PC-3 (cell line): ENCODE measurements at regions not wholly inside any gene's neighbourhood (a gene's known extent, or its start where the extent isn't known, plus 50 kb on each side); places are given as distances from the start of the nearest gene placed in this dataset.

Experiments
- ATAC-seq: fragments of 200-7000 bp; cut with Tn5 transposase; 2 replicates; pipeline ENCODE4 v1.9.1; 2020; ENCODE audit warnings: mild to moderate bottlenecking, moderate library complexity
- BruUV-seq: library from RNA; stranded (reverse); fragments of 400-500 nt; replicated peaks from 2 replicates; lab custom pipeline; 2021; lab: Mats Ljungman, UMichigan
- CTCF ChIA-PET: fragments of 300-600 bp; sonication (Branson Sonifier 250); formaldehyde crosslinking; loops from one replicate; lab custom pipeline; 2022; ENCODE audit warnings: antibody characterized with exemption; lab: Charles Lee
- POLR2A ChIA-PET: fragments of 300-600 bp; sonication (Branson Sonifier 250); formaldehyde crosslinking; loops from one replicate; lab custom pipeline; 2022; ENCODE audit warnings: antibody characterized with exemption; ENCODE audit not compliant: unreplicated experiment; lab: Charles Lee
- DNase-seq: peaks from one replicate; pipeline ENCODE4 v3.0.0-alpha.2; 2015
- H2AFZ ChIP-seq: fragments of 300-600 bp; sonication (generic); 2 replicates; pipeline ENCODE4 v1.6.0; 2016; ENCODE audit warnings: antibody characterized with exemption, low read length
- H3F3A ChIP-seq: fragments of 300-600 bp; sonication (generic); one replicate; pipeline ENCODE4 v1.6.0; 2017; ENCODE audit warnings: antibody characterized with exemption, low read length, control low read depth, mild to moderate bottlenecking; ENCODE audit not compliant: unreplicated experiment
- H3K27ac ChIP-seq: fragments of 300-600 bp; sonication (generic); 2 replicates; pipeline ENCODE4 v1.5.1; 2016; ENCODE audit warnings: mild to moderate bottlenecking, low read length
- H3K27me3 ChIP-seq: fragments of 300-600 bp; sonication (generic); 2 replicates; pipeline ENCODE4 v1.6.1; 2016; ENCODE audit warnings: low read length, mixed read lengths
- H3K36me3 ChIP-seq: fragments of 300-600 bp; sonication (generic); 2 replicates; pipeline ENCODE4 v1.6.1; 2016; ENCODE audit warnings: low read depth, mixed run types, low read length, mixed read lengths
- H3K4me1 ChIP-seq: fragments of 300-600 bp; sonication (generic); 2 replicates; pipeline ENCODE4 v1.5.1; 2016; ENCODE audit warnings: low read length; ENCODE audit not compliant: insufficient read depth
- H3K4me2 ChIP-seq: fragments of 300-600 bp; sonication (generic); 2 replicates; pipeline ENCODE4 v1.6.0; 2016; ENCODE audit warnings: low read length
- H3K4me3 ChIP-seq: fragments of 300-600 bp; sonication (generic); 2 replicates; pipeline ENCODE4 v1.5.1; 2016; ENCODE audit warnings: mild to moderate bottlenecking, low read length, mixed read lengths
- H3K79me2 ChIP-seq: fragments of 300-600 bp; sonication (generic); 2 replicates; pipeline ENCODE4 v1.6.1; 2017; ENCODE audit warnings: low read length, mixed read lengths
- H3K9ac ChIP-seq: fragments of 300-600 bp; sonication (generic); 2 replicates; pipeline ENCODE4 v1.6.0; 2016; ENCODE audit warnings: mild to moderate bottlenecking, low read length
- H3K9me2 ChIP-seq: fragments of 300-600 bp; sonication (generic); replicated peaks from 2 replicates; pipeline ENCODE4 v1.6.1; 2016; ENCODE audit warnings: mixed run types, low read length, mixed read lengths
- H3K9me3 ChIP-seq: fragments of 300-600 bp; sonication (generic); 2 replicates; pipeline ENCODE4 v1.6.1; 2016; ENCODE audit warnings: low read length, mixed read lengths
- H4K20me1 ChIP-seq: fragments of 300-600 bp; sonication (generic); 2 replicates; pipeline ENCODE4 v1.6.1; 2016; ENCODE audit warnings: low read length, mixed read lengths
- CTCF ChIP-seq: fragments of 300-600 bp; sonication (generic); conservative IDR thresholded peaks from 2 replicates; pipeline ENCODE4 v1.5.1; 2017; ENCODE audit warnings: antibody characterized with exemption, low read depth, mild to moderate bottlenecking, low read length
- EZH2 ChIP-seq: fragments of 300-600 bp; sonication (generic); IDR thresholded peaks from one replicate; pipeline ENCODE4 v1.6.1; 2017; ENCODE audit warnings: antibody characterized with exemption, mild to moderate bottlenecking, low read length; ENCODE audit not compliant: unreplicated experiment
- EZH2phosphoT487 ChIP-seq: fragments of 300-600 bp; sonication (generic); IDR thresholded peaks from 2 replicates; pipeline ENCODE4 v1.6.1; 2018; ENCODE audit warnings: mild to moderate bottlenecking, antibody characterized with exemption, low read length, borderline replicate concordance
- intact Hi-C: fragments of 100-400 bp; cut with micrococcal nuclease; formaldehyde crosslinking; loops from 2 replicates; pipeline ENCODE4 v1.9.0; 2023

GRCh38 chr11:70539360-70540095 lies 141.2 kb downstream of the CTTN start:
- POLR2A ChIA-PET: no interaction called here
- H3K27ac ChIP-seq: no peak overlapping the region
- BruUV-seq: no TSS peak

GRCh38 chr11:70540196-70540595 lies 141.9 kb downstream of the CTTN start:
- BruUV-seq: no TSS peak
- ChIA-PET POLR2A (no interaction called here), CTCF (no interaction called here)
- no peaks in the 10 kb centered on the region for H3K9me2 ChIP-seq
- no peak overlapping the region for H2AFZ ChIP-seq
- no peak overlapping the region for H3K4me3 ChIP-seq
- no peak for TF ChIP-seq EZH2phosphoT487
- no peak for TF ChIP-seq EZH2
- TF ChIP-seq CTCF: no peak
- DNase-seq (no peak), ATAC-seq (no peak)
- no peaks in the 10 kb centered on the region for H3K79me2 ChIP-seq
- no peak overlapping the region for H3K9ac ChIP-seq
- no peak overlapping the region for H3K27ac ChIP-seq
- no peaks in the 10 kb centered on the region for H3K27me3 ChIP-seq
- intact Hi-C loops: no loop called here
- no peak overlapping the region for H3K4me2 ChIP-seq
- no peaks in the 10 kb centered on the region for H3F3A ChIP-seq
- no peaks in the 10 kb centered on the region for H3K36me3 ChIP-seq
- H3K4me1 ChIP-seq: peaks cover 7% of the 10 kb centered on the region
- no peaks in the 10 kb centered on the region for H4K20me1 ChIP-seq
- no peaks in the 10 kb centered on the region for H3K9me3 ChIP-seq

More at GRCh38 chr11:70539360-70540095, 141.2 kb downstream of the CTTN start:
- H3K4me2 ChIP-seq: no peak overlapping the region
- H3K9me3 ChIP-seq: no peaks in the 10 kb centered on the region
- CTCF ChIA-PET: no interaction called here
- H3K9me2 ChIP-seq: no peaks in the 10 kb centered on the region
- H3K4me1 ChIP-seq: no peaks in the 10 kb centered on the region; the same call in 1 of the 2 replicates
- H3F3A ChIP-seq: no peaks in the 10 kb centered on the region
- no peaks in the 10 kb centered on the region for H3K36me3 ChIP-seq
- H3K4me3 ChIP-seq: no peak overlapping the region
- H4K20me1 ChIP-seq: no peaks in the 10 kb centered on the region
- H2AFZ ChIP-seq: no peak overlapping the region
- DNase-seq: no peak
- TF ChIP-seq EZH2 (no peak), EZH2phosphoT487 (no peak), CTCF (no peak)
- intact Hi-C loops: no loop called here
- no peak overlapping the region for H3K9ac ChIP-seq
- no peaks in the 10 kb centered on the region for H3K79me2 ChIP-seq
- H3K27me3 ChIP-seq: no peaks in the 10 kb centered on the region
- no peak for ATAC-seq

- Histone ChIP-seq H3K4me3 (no peak overlapping the region), H4K20me1 (no peaks in the 10 kb centered on the region), H3K9ac (no peak overlapping the region), H3K27ac (no peak overlapping the region), H3F3A (no peaks in the 10 kb centered on the region), H3K9me2 (no peaks in the 10 kb centered on the region), H3K27me3 (no peaks in the 10 kb centered on the region), H2AFZ (no peak overlapping the region), H3K9me3 (no peaks in the 10 kb centered on the region), H3K79me2 (no peaks in the 10 kb centered on the region), H3K36me3 (no peaks in the 10 kb centered on the region), H3K4me1 (peaks cover 13% of the 10 kb centered on the region), H3K4me2 (no peak overlapping the region)
- ChIA-PET CTCF (no interaction called here), POLR2A (no interaction called here)
- ATAC-seq (no peak), DNase-seq (no peak)
- BruUV-seq: no TSS peak
- intact Hi-C loops: no loop called here
- TF ChIP-seq CTCF: no peak
- TF ChIP-seq EZH2: no peak
- no peak for TF ChIP-seq EZH2phosphoT487
Observed at GRCh38 chr11:70541176-70541575, 142.8 kb downstream of the CTTN start.
